ENCODE measurements at regions not wholly inside any gene's neighbourhood (a gene's known extent, or its start where the extent isn't known, plus 50 kb on each side); places are given as distances from the start of the nearest gene placed in this dataset.

GRCh38 chr21:22806278-22806677 is 1808.1 kb downstream of the NCAM2 start:
- DNase-seq (ENCODE audit: low read depth in 1 of 2, low spot score in 2 of 2) (no peak), FAIRE-seq (no peak)
- Histone ChIP-seq H3K14ac (ENCODE audit: insufficient read length) (no peak overlapping the region), H2BK15ac (ENCODE audit: low read length) (no peak overlapping the region), H3K79me1 (ENCODE audit: low read depth, low read length) (no peaks in the 10 kb centered on the region), H3K4me3 (ENCODE audit: extremely low read depth in 1 of 4, insufficient read depth in 2 of 4, low read depth in 3 of 4, low read length in 4 of 4) (no peak overlapping the region), H3K23me2 (ENCODE audit: low read depth, low read length) (no peaks in the 10 kb centered on the region), H4K20me1 (replicated peaks in 1 of 2; ENCODE audit: control insufficient read depth in 1 of 2, insufficient read depth in 2 of 2, low read length in 2 of 2) (no peaks in the 10 kb centered on the region), H3K79me2 (ENCODE audit: control insufficient read depth in 1 of 2, insufficient read depth in 2 of 2, low read length in 2 of 2) (no peaks in the 10 kb centered on the region), H3K4ac (replicated peaks; ENCODE audit: insufficient read length, low read depth, low read length) (no peak overlapping the region), H3K23ac (ENCODE audit: insufficient read length) (no peak overlapping the region), H3K4me1 (replicated peaks in 1 of 4; ENCODE audit: control insufficient read depth in 3 of 4, insufficient read depth in 4 of 4, low read length in 3 of 4) (no peaks in the 10 kb centered on the region), H3K27ac (ENCODE audit: low read depth, low read length) (no peak overlapping the region), H3K18ac (ENCODE audit: extremely low read depth, low read length) (no peak overlapping the region), H4K8ac (ENCODE audit: extremely low read depth, insufficient read depth, low read length) (no peak overlapping the region), H2BK20ac (ENCODE audit: low read length) (no peak overlapping the region), H4K5ac (ENCODE audit: insufficient read length, low read depth, low read length) (no peak overlapping the region), H2BK12ac (ENCODE audit: low read depth, low read length) (no peak overlapping the region), H3K9me3 (ENCODE audit: insufficient read depth in 2 of 2, low read depth in 1 of 2, low read length in 1 of 2) (no peaks in the 10 kb centered on the region), H3K56ac (replicated peaks; ENCODE audit: insufficient read length, low read depth, low read length) (no peak overlapping the region), H3K4me2 (ENCODE audit: insufficient read depth in 1 of 2, low read depth in 2 of 2, low read length in 2 of 2) (no peak overlapping the region), H3K27me3 (replicated peaks in 1 of 4; ENCODE audit: control insufficient read depth in 3 of 4, extremely low read depth in 1 of 4, insufficient read depth in 3 of 4, low read length in 3 of 4) (no peaks in the 10 kb centered on the region), H3K36me3 (ENCODE audit: control insufficient read depth in 2 of 4, insufficient read depth in 4 of 4, low read length in 3 of 4) (no peaks in the 10 kb centered on the region), H2BK120ac (replicated peaks; ENCODE audit: low read depth, low read length) (no peak overlapping the region), H4K91ac (replicated peaks; ENCODE audit: insufficient read length, low read length) (no peak overlapping the region), H2AK5ac (ENCODE audit: low read depth, low read length) (no peak overlapping the region), H2AFZ (ENCODE audit: low read length) (no peak overlapping the region), H3K9ac (replicated peaks in 1 of 4; ENCODE audit: extremely low read depth in 1 of 4, low read depth in 3 of 4, low read length in 3 of 4) (no peak overlapping the region), H2BK5ac (ENCODE audit: low read depth, low read length) (no peak overlapping the region)
- 95% methylated on average over 3 of the region's 3 CpGs; no CpG with 5 or more reads in 1 of the 2 experiments for WGBS, 2 experiments (ENCODE audit: extremely low coverage in 1 of 2, insufficient coverage in 1 of 2, insufficient read length in 1 of 2, insufficient replicate concordance in 2 of 2, low coverage in 1 of 2, low lambda C conversion rate in 2 of 2, missing lambda C conversion rate in 1 of 2)
- POLR2A ChIA-PET (ENCODE audit: partially characterized antibody): no interaction called here
- CTCF ChIA-PET (ENCODE audit: partially characterized antibody): no interaction called here
- TF ChIP-seq SP2 (IDR thresholded peaks at IDR 0.05; ENCODE audit: low read length): no peak
- TF ChIP-seq E2F6 (IDR thresholded peaks at IDR 0.05): no peak
- TF ChIP-seq CHD2 (IDR thresholded peaks at IDR 0.05; ENCODE audit: low read length): no peak
- TF ChIP-seq MAFK (IDR thresholded peaks at IDR 0.05; ENCODE audit: low read depth, low read length): no peak
- TF ChIP-seq, protein P1, sequence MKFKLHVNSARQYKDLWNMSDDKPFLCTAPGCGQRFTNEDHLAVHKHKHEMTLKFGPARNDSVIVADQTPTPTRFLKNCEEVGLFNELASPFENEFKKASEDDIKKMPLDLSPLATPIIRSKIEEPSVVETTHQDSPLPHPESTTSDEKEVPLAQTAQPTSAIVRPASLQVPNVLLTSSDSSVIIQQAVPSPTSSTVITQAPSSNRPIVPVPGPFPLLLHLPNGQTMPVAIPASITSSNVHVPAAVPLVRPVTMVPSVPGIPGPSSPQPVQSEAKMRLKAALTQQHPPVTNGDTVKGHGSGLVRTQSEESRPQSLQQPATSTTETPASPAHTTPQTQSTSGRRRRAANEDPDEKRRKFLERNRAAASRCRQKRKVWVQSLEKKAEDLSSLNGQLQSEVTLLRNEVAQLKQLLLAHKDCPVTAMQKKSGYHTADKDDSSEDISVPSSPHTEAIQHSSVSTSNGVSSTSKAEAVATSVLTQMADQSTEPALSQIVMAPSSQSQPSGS (IDR thresholded peaks at IDR 0.05; ENCODE audit: low read length): no peak
- no peak for TF ChIP-seq RFX5 (IDR thresholded peaks at IDR 0.05; ENCODE audit: borderline replicate concordance, low read depth, low read length)
- no peak for TF ChIP-seq YY1 (IDR thresholded peaks at IDR 0.05; ENCODE audit: low read depth, low read length)
- TF ChIP-seq SIX5 (IDR thresholded peaks at IDR 0.05; ENCODE audit: low read depth, low read length): no peak
- no peak for TF ChIP-seq CHD1 (IDR thresholded peaks at IDR 0.05; ENCODE audit: low read depth, low read length)
- TF ChIP-seq NRF1 (IDR thresholded peaks at IDR 0.05; ENCODE audit: low read depth, low read length): no peak
- no peak for TF ChIP-seq TAF1 (IDR thresholded peaks at IDR 0.05; ENCODE audit: low read depth, low read length)
- no peak for TF ChIP-seq TAF7 (optimal IDR thresholded peaks at IDR 0.05; ENCODE audit: borderline replicate concordance, low read depth, low read length)
- no peak for TF ChIP-seq POLR2A (IDR thresholded peaks at IDR 0.05; ENCODE audit: control extremely low read depth in 1 of 2, low read depth in 2 of 2, low read length in 2 of 2)
- no peak for TF ChIP-seq SP1 (IDR thresholded peaks at IDR 0.05; ENCODE audit: low read depth, low read length)
- TF ChIP-seq EP300 (IDR thresholded peaks at IDR 0.05; ENCODE audit: borderline replicate concordance in 1 of 2, low read depth in 2 of 2, low read length in 2 of 2): no peak

Measured in H1 (cell line).